CD4-positive, alpha-beta memory T cell (primary cell): ENCODE measurements at regions not wholly inside any gene's neighbourhood (a gene's known extent, or its start where the extent isn't known, plus 50 kb on each side); places are given as distances from the start of the nearest gene placed in this dataset.
"Not testable (repeated sequence)": the region's sequence is repeated elsewhere in the genome, so short reads cannot be mapped to it uniquely, and the experiment has no call there.

Experiments used
- CTCF ChIA-PET: fragments of 350-600 bp; sonication (Branson Sonifier 250); formaldehyde crosslinking; loops from one replicate; lab custom pipeline; 2021; ENCODE audit warnings: inconsistent platforms; ENCODE audit not compliant: partially characterized antibody; lab: Charles Lee
- POLR2A ChIA-PET: fragments of 350-600 bp; sonication (Branson Sonifier 250); formaldehyde crosslinking; loops from one replicate; lab custom pipeline; 2021; ENCODE audit not compliant: partially characterized antibody; lab: Charles Lee
- DNase-seq, 5 donors: peaks; one replicate each; pipeline versions ENCODE4 v3.0.0 to v3.0.0-alpha.2; 2020 to 2022; ENCODE audit warnings: mixed read lengths in 1 of 5
- H3K27ac ChIP-seq: one replicate; pipeline ENCODE4 v1.7.0; 2013; ENCODE audit warnings: low read depth, low read length
- H3K27me3 ChIP-seq: 2 replicates; pipeline ENCODE4 v1.7.0; 2013; ENCODE audit warnings: mild to moderate bottlenecking, low read length, moderate library complexity; ENCODE audit not compliant: insufficient read depth
- H3K36me3 ChIP-seq: 2 replicates; pipeline ENCODE4 v1.7.0; 2013; ENCODE audit warnings: mild to moderate bottlenecking, low read length, moderate library complexity; ENCODE audit not compliant: insufficient read depth
- H3K4me1 ChIP-seq: 2 replicates; pipeline ENCODE4 v1.7.0; 2013; ENCODE audit warnings: mild to moderate bottlenecking, low read length, moderate library complexity; ENCODE audit not compliant: insufficient read depth
- H3K4me3 ChIP-seq, 2 donors: one replicate each; pipeline ENCODE4 v1.7.0; 2013; ENCODE audit warnings: low read length in 2 of 2, mild to moderate bottlenecking in 1 of 2
- H3K9me3 ChIP-seq, 2 donors: one replicate each; pipeline ENCODE4 v1.7.0; 2013; ENCODE audit warnings: low read length in 2 of 2, control low read depth in 1 of 2; ENCODE audit not compliant: control insufficient read depth in 1 of 2
- H3K27ac Mint-ChIP-seq, 7 donors: one replicate each; pipeline ENCODE4 v1.8.0; 2020 to 2021; ENCODE audit warnings: mixed read lengths in 7 of 7, mild to moderate bottlenecking in 6 of 7, inconsistent platforms in 3 of 7, moderate library complexity in 3 of 7
- H3K27me3 Mint-ChIP-seq, 2 donors: one replicate each; pipeline ENCODE4 v1.8.0; 2020 to 2021; ENCODE audit warnings: mixed read lengths in 2 of 2
- H3K36me3 Mint-ChIP-seq, 2 donors: one replicate each; pipeline ENCODE4 v1.8.0; 2020 to 2021; ENCODE audit warnings: mixed read lengths in 2 of 2, inconsistent platforms in 1 of 2, mild to moderate bottlenecking in 1 of 2
- H3K4me1 Mint-ChIP-seq, 4 donors: one replicate each; pipeline ENCODE4 v1.8.0; 2020 to 2021; ENCODE audit warnings: mixed read lengths in 4 of 4, mild to moderate bottlenecking in 1 of 4
- H3K4me3 Mint-ChIP-seq, 8 donors: one replicate each; pipeline ENCODE4 v1.8.0; 2020 to 2021; ENCODE audit warnings: mixed read lengths in 8 of 8, mild to moderate bottlenecking in 7 of 8, moderate library complexity in 6 of 8, inconsistent platforms in 3 of 8
- H3K9me3 Mint-ChIP-seq, 8 donors: one replicate each; pipeline ENCODE4 v1.8.0; 2020 to 2021; ENCODE audit warnings: mixed read lengths in 8 of 8, mild to moderate bottlenecking in 5 of 8, inconsistent platforms in 3 of 8, moderate library complexity in 1 of 8
- intact Hi-C: fragments of 100-400 bp; cut with micrococcal nuclease; formaldehyde crosslinking; loops from one replicate; pipeline ENCODE4 v1.15.1; 2023

GRCh38 chr4:59748433-59748832 is 1451.7 kb upstream of the ADGRL3 start:
- no peak overlapping the region for H3K27ac Mint-ChIP-seq
- no peaks in the 10 kb centered on the region for H3K27me3 Mint-ChIP-seq
- H3K4me1 Mint-ChIP-seq, result no peaks in the 10 kb centered on the region
- Histone ChIP-seq H3K9me3 (no peaks in the 10 kb centered on the region), H3K27ac (no peak overlapping the region), H3K36me3 (no peaks in the 10 kb centered on the region), H3K27me3 (no peaks in the 10 kb centered on the region), H3K4me3 (no peak overlapping the region), H3K4me1 (no peaks in the 10 kb centered on the region)
- intact Hi-C loops, result no loop called here
- DNase-seq, result no peak
- CTCF ChIA-PET, result no interaction called here
- peaks cover 0 to 26% (median 9%) of the 10 kb centered on the region in 8 donors for H3K9me3 Mint-ChIP-seq
- H3K4me3 Mint-ChIP-seq, result no peak overlapping the region
- no peaks in the 10 kb centered on the region for H3K36me3 Mint-ChIP-seq
- POLR2A ChIA-PET, result no interaction called here

- no peak overlapping the region for H3K4me3 Mint-ChIP-seq
- Histone ChIP-seq H3K27ac (no peak overlapping the region), H3K4me3 (no peak overlapping the region), H3K36me3 (no peaks in the 10 kb centered on the region), H3K4me1 (no peaks in the 10 kb centered on the region), H3K9me3 (no peaks in the 10 kb centered on the region), H3K27me3 (no peaks in the 10 kb centered on the region)
- CTCF ChIA-PET, result no interaction called here
- no peaks in the 10 kb centered on the region for H3K4me1 Mint-ChIP-seq
- no peaks in the 10 kb centered on the region for H3K36me3 Mint-ChIP-seq
- no peaks in the 10 kb centered on the region for H3K27me3 Mint-ChIP-seq
- H3K27ac Mint-ChIP-seq, result no peak overlapping the region
- DNase-seq, result no peak
- POLR2A ChIA-PET, result no interaction called here
- intact Hi-C loops, result no loop called here
- peaks cover 0 to 31% (median 8%) of the 10 kb centered on the region in 8 donors for H3K9me3 Mint-ChIP-seq
These were observed 1440.9 kb upstream of the ADGRL3 start for GRCh38 chr4:59759082-59759825.

GRCh38 chr4:59762344-59762743 is 1437.8 kb upstream of the ADGRL3 start:
- DNase-seq, result no peak
- H3K9me3 ChIP-seq, result no peaks in the 10 kb centered on the region
- H3K4me1 ChIP-seq, result no peaks in the 10 kb centered on the region
- H3K4me1 Mint-ChIP-seq, result no peaks in the 10 kb centered on the region
- intact Hi-C loops, result no loop called here
- no peak overlapping the region for H3K27ac Mint-ChIP-seq
- no peak overlapping the region for H3K4me3 ChIP-seq
- no peaks in the 10 kb centered on the region for H3K27me3 Mint-ChIP-seq
- no peak overlapping the region for H3K27ac ChIP-seq
- CTCF ChIA-PET, result no interaction called here
- POLR2A ChIA-PET, result no interaction called here
- peaks cover 0 to 21% (median 10%) of the 10 kb centered on the region in 8 donors for H3K9me3 Mint-ChIP-seq
- no peaks in the 10 kb centered on the region for H3K36me3 ChIP-seq
- no peaks in the 10 kb centered on the region for H3K27me3 ChIP-seq
- H3K36me3 Mint-ChIP-seq, result no peaks in the 10 kb centered on the region
- no peak overlapping the region for H3K4me3 Mint-ChIP-seq

GRCh38 chr4:59770601-59771264 is 1429.4 kb upstream of the ADGRL3 start:
- H3K9me3 Mint-ChIP-seq, result peaks cover 3 to 22% (median 7%) of the 10 kb centered on the region in 8 donors
- no peaks in the 10 kb centered on the region for H3K4me1 ChIP-seq
- H3K4me1 Mint-ChIP-seq, result no peaks in the 10 kb centered on the region
- no peak overlapping the region for H3K27ac Mint-ChIP-seq
- H3K27me3 ChIP-seq, result no peaks in the 10 kb centered on the region
- ChIA-PET CTCF (no interaction called here), POLR2A (no interaction called here)
- no peaks in the 10 kb centered on the region for H3K27me3 Mint-ChIP-seq
- no peak for DNase-seq
- no peaks in the 10 kb centered on the region for H3K36me3 ChIP-seq
- no peaks in the 10 kb centered on the region for H3K9me3 ChIP-seq
- H3K36me3 Mint-ChIP-seq, result no peaks in the 10 kb centered on the region
- intact Hi-C loops, result no loop called here
- no peak overlapping the region for H3K4me3 ChIP-seq
- H3K4me3 Mint-ChIP-seq, result no peak overlapping the region
- no peak overlapping the region for H3K27ac ChIP-seq

GRCh38 chr4:59772641-59773139 is 1427.4 kb upstream of the ADGRL3 start:
- Histone ChIP-seq H3K27ac (no peak overlapping the region), H3K4me3 (no peak overlapping the region), H3K9me3 (peaks cover 0 to 5% of the 10 kb centered on the region in 2 donors), H3K4me1 (no peaks in the 10 kb centered on the region), H3K27me3 (no peaks in the 10 kb centered on the region), H3K36me3 (no peaks in the 10 kb centered on the region)
- POLR2A ChIA-PET, result no interaction called here
- Mint-ChIP-seq H3K27ac (no peak overlapping the region), H3K27me3 (no peaks in the 10 kb centered on the region), H3K4me3 (no peak overlapping the region), H3K9me3 (peaks cover 5 to 22% (median 7%) of the 10 kb centered on the region in 8 donors), H3K4me1 (no peaks in the 10 kb centered on the region), H3K36me3 (no peaks in the 10 kb centered on the region)
- CTCF ChIA-PET, result no interaction called here
- intact Hi-C loops, result no loop called here
- DNase-seq, result no peak

GRCh38 chr4:59780271-59780670 is 1419.9 kb upstream of the ADGRL3 start:
- CTCF ChIA-PET, H3K9me3 ChIP-seq, H3K4me3 Mint-ChIP-seq, H3K27ac Mint-ChIP-seq, H3K27me3 ChIP-seq, H3K4me1 ChIP-seq, POLR2A ChIA-PET, DNase-seq, H3K27me3 Mint-ChIP-seq, H3K36me3 ChIP-seq, H3K4me3 ChIP-seq, H3K4me1 Mint-ChIP-seq, H3K36me3 Mint-ChIP-seq, H3K27ac ChIP-seq, intact Hi-C loops: not testable (repeated sequence)
- peaks cover 0 to 51% (median 26%) of the 10 kb centered on the region in 8 donors for H3K9me3 Mint-ChIP-seq

- intact Hi-C loops, result no loop called here
- POLR2A ChIA-PET, result no interaction called here
These were observed 1395.0 kb upstream of the ADGRL3 start for GRCh38 chr4:59805176-59805575.

More at GRCh38 chr4:59805176-59805575, 1395.0 kb upstream of the ADGRL3 start:
- H3K4me1 Mint-ChIP-seq, result no peaks in the 10 kb centered on the region
- H3K9me3 Mint-ChIP-seq, result peaks cover 2 to 22% (median 9%) of the 10 kb centered on the region in 8 donors
- no peaks in the 10 kb centered on the region for H3K27me3 Mint-ChIP-seq
- H3K36me3 Mint-ChIP-seq, result no peaks in the 10 kb centered on the region
- Histone ChIP-seq H3K4me3 (no peak overlapping the region), H3K9me3 (no peaks in the 10 kb centered on the region), H3K4me1 (no peaks in the 10 kb centered on the region), H3K36me3 (no peaks in the 10 kb centered on the region), H3K27me3 (no peaks in the 10 kb centered on the region), H3K27ac (no peak overlapping the region)
- CTCF ChIA-PET, result no interaction called here
- H3K27ac Mint-ChIP-seq, result no peak overlapping the region
- DNase-seq, result no peak
- H3K4me3 Mint-ChIP-seq, result no peak overlapping the region
